HG03025 (cell line): ENCODE measurements at regions not wholly inside any gene's neighbourhood (a gene's known extent, or its start where the extent isn't known, plus 50 kb on each side); places are given as distances from the start of the nearest gene placed in this dataset.
"Not testable (repeated sequence)": the region's sequence is repeated elsewhere in the genome, so short reads cannot be mapped to it uniquely, and the experiment has no call there.

Experiments
- ATAC-seq: cut with Tn5 transposase; IDR thresholded peaks from one replicate; pipeline ENCODE4 v1.9.1; 2021; ENCODE audit warnings: mild to moderate bottlenecking, moderate library complexity; ENCODE audit not compliant: unreplicated experiment, low FRiP score

- ATAC-seq, result no peak
Measured at GRCh38 chr21:35556536-35556935, 503.8 kb downstream of the SETD4 start.

GRCh38 chr21:35552483-35552882 is 503.4 kb upstream of the RUNX1 start:
- ATAC-seq, result not testable (repeated sequence)

GRCh38 chr21:35548904-35549615 is 500.0 kb upstream of the RUNX1 start:
- ATAC-seq, result no peak

- no peak for ATAC-seq
Measured at GRCh38 chr21:35547946-35548774, 499.1 kb upstream of the RUNX1 start.

- no peak for ATAC-seq
Measured at GRCh38 chr21:35543746-35544145, 494.6 kb upstream of the RUNX1 start.

- no peak for ATAC-seq
Measured at GRCh38 chr21:35540950-35541638, 492.0 kb upstream of the RUNX1 start.

- no peak for ATAC-seq
Measured at GRCh38 chr21:35538386-35538785, 489.3 kb upstream of the RUNX1 start.

GRCh38 chr21:35537604-35538003 is 488.5 kb upstream of the RUNX1 start:
- ATAC-seq, result no peak

GRCh38 chr21:35533893-35534292 is 484.8 kb upstream of the RUNX1 start:
- no peak for ATAC-seq

- no peak for ATAC-seq
Measured at GRCh38 chr21:35530766-35531165, 481.7 kb upstream of the RUNX1 start.

GRCh38 chr21:35529171-35529863 is 480.2 kb upstream of the RUNX1 start:
- ATAC-seq, result no peak

GRCh38 chr21:35528116-35529042 is 479.3 kb upstream of the RUNX1 start:
- no peak for ATAC-seq

GRCh38 chr21:35527358-35527757 is 478.3 kb upstream of the RUNX1 start:
- no peak for ATAC-seq

GRCh38 chr21:35525443-35525842 is 476.3 kb upstream of the RUNX1 start:
- ATAC-seq, result no peak

GRCh38 chr21:35521852-35522505 is 472.9 kb upstream of the RUNX1 start:
- ATAC-seq, result no peak

GRCh38 chr21:35521293-35521692 is 472.2 kb upstream of the RUNX1 start:
- ATAC-seq, result no peak

GRCh38 chr21:35520856-35521255 is 471.8 kb upstream of the RUNX1 start:
- no peak for ATAC-seq

- ATAC-seq, result no peak
Measured at GRCh38 chr21:35520302-35520701, 471.2 kb upstream of the RUNX1 start.

- ATAC-seq, result no peak
Measured at GRCh38 chr21:35517865-35518264, 468.8 kb upstream of the RUNX1 start.
